GM21786 (cell line): ENCODE measurements at regions not wholly inside any gene's neighbourhood (a gene's known extent, or its start where the extent isn't known, plus 50 kb on each side); places are given as distances from the start of the nearest gene placed in this dataset.
"Not testable (repeated sequence)": the region's sequence is repeated elsewhere in the genome, so short reads cannot be mapped to it uniquely, and the experiment has no call there.

Source experiments
- ATAC-seq: cut with Tn5 transposase; IDR thresholded peaks from one replicate; pipeline ENCODE4 v1.9.1; 2021; ENCODE audit not compliant: unreplicated experiment

- no peak for ATAC-seq
Observed at GRCh38 chr5:15106530-15107283, 235.1 kb upstream of the ANKH start.

- peak; percentile 89 for ATAC-seq
Observed at GRCh38 chr5:15105799-15106393, 234.3 kb upstream of the ANKH start.

- ATAC-seq, result no peak
Observed at GRCh38 chr5:15103864-15104263, 232.3 kb upstream of the ANKH start.

DNA sequence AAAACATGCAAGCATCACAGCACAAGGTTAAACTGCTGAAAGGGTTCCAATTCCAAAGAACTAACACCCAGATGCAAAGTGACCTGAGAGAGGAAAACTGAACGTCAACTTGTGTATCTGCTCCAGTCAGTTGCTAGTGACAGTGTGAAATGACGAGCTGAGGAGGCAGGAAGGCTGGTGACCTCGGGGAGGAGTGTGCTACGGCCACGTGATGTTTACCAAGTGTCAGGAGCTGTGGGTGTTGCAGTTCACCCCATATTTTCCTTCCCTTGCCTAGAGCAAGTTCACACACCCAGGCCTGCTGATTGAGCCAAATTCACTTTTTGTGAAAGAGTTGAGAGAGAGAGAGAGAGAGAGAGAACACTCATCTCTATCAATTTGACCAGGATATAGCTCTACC, 231.6 kb upstream of the ANKH start:
- no peak for ATAC-seq

DNA sequence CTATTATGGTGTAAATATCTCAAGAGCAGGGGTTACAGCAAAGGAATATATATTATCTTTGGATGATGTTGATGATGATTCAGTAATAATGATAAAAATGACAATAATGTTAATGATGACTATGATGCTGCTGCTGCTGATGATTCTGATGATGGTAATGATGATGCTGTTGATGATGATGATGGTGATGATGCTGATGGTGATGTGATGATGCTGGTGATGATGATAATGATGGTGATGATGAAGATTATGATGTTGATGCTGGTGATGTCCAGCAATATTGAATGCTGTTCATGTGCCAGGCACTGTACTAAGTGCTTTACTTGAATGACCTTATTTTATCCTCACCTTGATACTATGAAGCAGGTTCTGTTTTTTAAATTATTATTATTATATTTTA, 226.0 kb upstream of the ANKH start:
- no peak for ATAC-seq

GRCh38 chr5:15096686-15097085, 225.1 kb upstream of the ANKH start:
- not testable (repeated sequence) for ATAC-seq

- ATAC-seq, result no peak
Observed at GRCh38 chr5:15092801-15093200, 221.2 kb upstream of the ANKH start.

DNA sequence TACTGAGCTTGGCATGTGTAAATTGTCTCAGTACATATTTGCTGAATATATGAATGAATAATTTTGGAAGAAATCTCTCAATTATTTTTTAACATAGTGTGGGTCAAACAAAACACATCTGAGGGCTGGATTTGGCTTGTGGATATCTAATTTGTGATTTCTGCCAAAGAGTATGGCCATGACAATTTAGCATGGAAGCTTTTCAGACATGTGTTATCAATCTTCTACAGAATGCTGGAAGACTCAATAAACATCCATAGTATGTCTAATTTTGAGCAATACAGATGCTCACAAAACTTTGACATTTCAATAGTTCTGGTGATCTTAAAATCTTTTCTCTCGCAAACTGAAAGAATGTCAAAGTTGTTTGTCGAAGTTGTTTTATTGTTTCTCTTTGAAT, 214.1 kb upstream of the ANKH start:
- no peak for ATAC-seq

DNA sequence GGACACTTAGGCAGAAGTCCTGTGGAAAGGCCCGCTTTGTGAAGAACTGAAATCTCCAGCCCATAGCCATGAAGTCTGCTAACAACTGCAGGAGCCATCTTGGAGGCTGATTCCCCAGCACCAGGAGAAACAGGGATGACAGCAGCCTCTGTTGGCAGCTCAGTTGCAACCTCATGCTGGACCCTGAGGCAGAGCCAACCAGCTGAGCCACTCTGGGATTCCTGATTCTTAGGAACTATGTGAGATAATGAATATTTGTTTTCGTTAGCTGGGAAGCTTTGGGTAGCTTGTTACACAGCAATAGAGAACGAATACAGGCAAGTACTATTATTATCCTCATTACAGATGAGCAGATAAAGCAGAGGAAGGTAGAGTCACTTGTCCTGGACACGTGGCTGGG, 210.5 kb upstream of the ANKH start:
- no peak for ATAC-seq

DNA sequence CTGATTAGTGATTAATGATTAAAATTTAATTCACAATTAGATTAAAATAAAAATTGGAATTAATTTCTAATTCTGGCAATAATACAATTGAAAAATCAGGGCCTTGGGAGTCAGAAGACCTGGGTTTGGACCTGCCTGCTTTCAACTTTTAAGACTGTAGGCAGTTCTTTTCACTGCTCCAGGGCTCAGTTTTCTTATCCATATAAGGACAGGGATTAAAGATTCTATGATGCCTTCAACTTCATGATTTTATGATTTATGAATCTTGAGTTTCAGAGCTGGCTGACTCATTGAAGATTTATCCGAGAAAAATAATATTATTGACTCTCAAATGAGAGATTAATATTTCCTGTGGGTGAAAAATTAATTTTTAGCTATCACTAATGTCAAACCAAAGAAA, 208.6 kb upstream of the ANKH start:
- no peak for ATAC-seq

DNA sequence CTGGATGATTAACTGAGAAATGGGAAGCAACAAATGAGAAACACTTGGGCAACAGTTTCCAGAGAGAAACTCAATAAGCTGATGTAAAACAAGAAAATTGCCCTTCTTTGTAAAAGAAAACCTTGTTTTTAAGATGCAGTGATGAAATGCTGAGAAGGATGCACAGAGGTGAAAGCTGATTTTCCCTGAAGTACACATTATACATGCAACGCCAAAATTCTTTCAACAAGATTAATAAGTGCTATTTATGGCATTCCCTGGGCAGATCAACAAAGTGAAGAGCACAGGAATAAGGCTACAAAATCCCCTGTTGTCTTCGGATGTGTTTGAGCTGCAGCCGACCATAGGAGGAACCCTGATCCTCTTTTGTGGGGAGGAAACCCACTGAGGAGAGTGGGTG, 208.0 kb upstream of the ANKH start:
- ATAC-seq, result no peak

- ATAC-seq, result no peak
Observed at GRCh38 chr5:15074651-15075050, 203.1 kb upstream of the ANKH start.

- ATAC-seq, result no peak
Observed at GRCh38 chr5:15073453-15073852, 201.9 kb upstream of the ANKH start.

- no peak for ATAC-seq
Observed at GRCh38 chr5:15070907-15071306, 199.3 kb upstream of the ANKH start.

GRCh38 chr5:15069407-15069905, 197.9 kb upstream of the ANKH start:
- ATAC-seq, result no peak

DNA sequence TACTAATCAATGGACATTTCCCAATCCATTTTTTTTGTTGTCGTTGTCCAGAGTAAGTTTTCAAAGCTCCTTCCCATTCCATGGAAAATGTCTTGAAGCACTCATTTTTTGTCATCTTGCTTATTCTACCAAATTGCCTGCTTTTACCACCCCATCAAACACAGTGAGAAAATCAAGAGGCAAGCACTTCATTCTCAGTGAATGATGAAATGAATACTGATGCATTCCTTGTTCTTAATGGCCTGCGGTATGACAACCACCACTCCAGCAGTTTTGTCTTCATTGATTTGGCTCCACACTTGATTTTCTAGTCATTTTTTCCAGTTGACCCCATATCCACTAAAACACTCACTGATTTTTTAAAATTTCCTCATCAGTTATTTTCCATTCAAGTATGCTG, 193.5 kb upstream of the ANKH start:
- ATAC-seq, result no peak

DNA sequence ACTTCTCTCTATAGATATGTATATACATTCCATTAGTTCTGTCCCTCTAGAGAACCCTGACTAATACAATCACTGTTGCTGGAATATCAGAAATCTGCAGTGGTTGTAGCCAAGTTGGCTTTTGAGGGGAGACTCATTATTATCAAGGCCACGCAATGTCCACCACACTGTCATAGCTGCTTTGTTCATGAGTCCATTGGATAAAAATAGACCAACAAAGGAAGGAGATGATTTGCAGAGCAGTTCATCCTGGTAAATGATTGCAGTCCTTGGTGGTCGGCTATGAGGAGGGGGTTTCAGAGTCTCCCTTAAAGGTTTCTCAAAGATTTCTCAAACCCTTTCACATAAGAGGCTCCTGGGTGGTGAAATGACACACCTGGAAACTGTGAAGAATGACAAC, 192.8 kb upstream of the ANKH start:
- no peak for ATAC-seq

GRCh38 chr5:15056988-15057592, 185.5 kb upstream of the ANKH start:
- no peak for ATAC-seq

DNA sequence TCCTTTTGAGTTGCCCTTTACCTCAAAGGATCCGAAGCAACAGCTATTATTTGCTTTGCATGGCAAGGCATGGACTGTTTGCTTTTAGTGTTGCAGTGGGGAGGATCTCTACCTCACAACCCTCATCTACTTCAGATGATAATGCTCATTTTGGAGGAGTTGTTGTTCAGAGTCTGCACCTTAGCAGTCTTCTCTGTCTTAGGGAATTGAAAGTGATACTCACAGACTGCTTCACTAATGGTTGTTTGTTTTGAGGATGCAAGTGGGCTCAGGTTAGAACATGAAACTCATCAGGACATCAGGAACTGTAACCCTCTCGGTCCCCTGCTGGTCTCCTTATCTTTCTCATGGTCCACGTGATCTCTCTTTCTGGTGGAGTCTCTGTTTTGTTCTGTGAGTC, 172.9 kb upstream of the ANKH start:
- ATAC-seq, result no peak

- ATAC-seq, result no peak
Observed at GRCh38 chr5:15037247-15037908, 165.8 kb upstream of the ANKH start.

DNA sequence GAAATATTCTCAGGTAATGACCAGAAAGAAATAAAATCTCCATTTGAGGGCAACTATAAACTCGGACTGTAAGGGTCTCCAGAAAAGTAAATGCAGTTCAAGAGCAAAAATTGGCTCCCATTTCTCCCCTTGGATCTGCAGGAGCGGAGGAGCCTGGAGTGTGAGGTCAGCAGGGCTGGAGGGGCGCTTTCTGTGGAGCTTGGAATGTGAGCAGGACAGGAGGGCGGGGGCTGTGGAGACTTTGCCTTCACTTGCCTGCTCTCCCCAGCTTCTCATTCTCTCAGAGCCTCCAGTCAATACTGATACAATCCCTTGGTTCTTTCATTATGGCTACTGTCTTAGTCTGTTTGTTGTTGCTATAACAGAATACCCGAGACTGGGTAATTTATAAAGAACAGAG, 162.8 kb upstream of the ANKH start:
- no peak for ATAC-seq

GRCh38 chr5:15031180-15031579, 159.6 kb upstream of the ANKH start:
- ATAC-seq, result no peak
